Stimulated activated CD4-positive, alpha-beta T cell treated with anti-CD3 and anti-CD28 coated beads, Interleukin-1b, Interleukin-23, amount 100 ng/mL, for 24 hours (primary cell): ENCODE measurements at regions not wholly inside any gene's neighbourhood (a gene's known extent, or its start where the extent isn't known, plus 50 kb on each side); places are given as distances from the start of the nearest gene placed in this dataset.
"Not testable (repeated sequence)": the region's sequence is repeated elsewhere in the genome, so short reads cannot be mapped to it uniquely, and the experiment has no call there.

Experiments used
- DNase-seq, 4 experiments: peaks; one replicate each; pipeline ENCODE4 v3.0.0-alpha.2; 2020; ENCODE audit warnings: low read depth in 4 of 4, low spot score in 1 of 4

DNA sequence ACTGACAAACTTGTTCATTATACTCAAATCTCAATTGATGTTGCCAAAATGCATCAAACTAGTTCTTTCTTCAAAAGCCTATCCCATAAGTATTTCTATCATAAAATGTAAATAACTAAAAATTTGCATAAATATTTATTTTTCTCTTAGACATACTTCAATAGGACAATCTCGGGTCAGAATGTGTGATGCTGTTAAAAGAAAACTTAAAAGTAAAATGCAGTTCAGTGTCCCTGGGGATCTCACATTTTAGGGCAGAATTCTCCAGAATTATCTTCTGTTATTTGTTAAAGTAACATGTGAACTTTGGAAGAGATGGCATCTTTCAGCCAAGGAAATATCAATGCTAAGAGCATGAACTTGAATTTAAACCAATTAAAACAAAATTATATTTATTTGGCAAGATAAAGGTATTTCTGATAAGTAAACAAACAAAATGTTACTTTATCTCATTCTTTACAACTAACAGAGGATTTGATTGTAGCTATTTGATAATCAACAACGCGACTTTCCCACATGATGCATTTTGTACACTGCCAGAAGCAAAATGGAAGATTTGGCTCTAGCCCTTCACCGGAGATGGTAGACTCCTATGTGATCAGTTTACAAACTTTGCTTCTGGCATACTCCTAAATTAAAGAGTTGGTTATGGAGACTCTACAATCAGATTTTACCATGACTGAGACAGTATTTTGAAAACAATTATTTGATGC, 169.5 kb upstream of the EDNRB start:
- DNase-seq = no peak

GRCh38 chr13:78085434-78086225, 167.0 kb upstream of the EDNRB start:
- DNase-seq = no peak

DNA sequence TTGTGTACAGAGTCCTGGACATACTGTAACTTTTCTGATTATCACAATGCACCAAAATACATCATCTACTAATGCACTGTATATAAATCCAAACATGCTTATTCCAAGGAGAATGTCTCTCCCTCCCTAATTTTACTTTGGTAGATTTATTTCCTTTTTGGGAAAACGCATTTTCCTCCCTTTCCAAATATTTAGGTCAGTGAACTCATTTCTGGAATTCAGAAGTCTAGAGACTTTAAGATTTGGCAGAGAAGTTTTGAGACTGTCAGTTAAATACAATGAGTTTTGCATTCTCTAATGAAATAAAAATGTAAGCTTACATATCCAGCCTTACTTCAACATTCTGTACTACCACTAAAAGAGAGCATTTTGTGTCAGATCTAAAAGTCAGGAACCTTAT, 165.8 kb upstream of the EDNRB start:
- DNase-seq = no peak

- no peak for DNase-seq
Observed at GRCh38 chr13:78078168-78078567, 159.5 kb upstream of the EDNRB start.

GRCh38 chr13:78067290-78067689, 148.7 kb upstream of the EDNRB start:
- DNase-seq = no peak

GRCh38 chr13:78065141-78065540, 146.5 kb upstream of the EDNRB start:
- DNase-seq = no peak

- DNase-seq = no peak
Observed at GRCh38 chr13:78061806-78062205, 143.2 kb upstream of the EDNRB start.

GRCh38 chr13:78060966-78061365, 142.3 kb upstream of the EDNRB start:
- no peak for DNase-seq

DNA sequence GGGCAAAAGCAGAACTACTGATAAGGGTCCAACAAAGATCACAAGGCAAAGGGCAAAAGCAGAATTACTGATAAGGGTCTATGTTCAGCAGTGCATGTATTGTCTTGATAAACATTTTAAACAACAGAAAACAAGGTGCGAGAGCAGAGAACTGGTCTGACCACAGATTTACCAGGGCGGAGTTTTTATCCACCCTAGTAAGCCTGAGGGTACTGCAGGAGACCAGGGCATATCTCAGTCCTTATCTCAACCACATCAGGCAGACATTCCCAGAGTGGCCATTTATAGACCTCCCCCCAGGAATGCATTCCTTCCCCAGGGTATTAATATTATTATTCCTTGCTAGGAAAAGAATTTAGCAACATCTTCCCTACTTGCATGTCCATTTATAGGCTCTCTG, 138.2 kb upstream of the EDNRB start:
- DNase-seq = not testable (repeated sequence)

- DNase-seq = no peak
Observed at GRCh38 chr13:78054157-78054556, 135.5 kb upstream of the EDNRB start.

DNA sequence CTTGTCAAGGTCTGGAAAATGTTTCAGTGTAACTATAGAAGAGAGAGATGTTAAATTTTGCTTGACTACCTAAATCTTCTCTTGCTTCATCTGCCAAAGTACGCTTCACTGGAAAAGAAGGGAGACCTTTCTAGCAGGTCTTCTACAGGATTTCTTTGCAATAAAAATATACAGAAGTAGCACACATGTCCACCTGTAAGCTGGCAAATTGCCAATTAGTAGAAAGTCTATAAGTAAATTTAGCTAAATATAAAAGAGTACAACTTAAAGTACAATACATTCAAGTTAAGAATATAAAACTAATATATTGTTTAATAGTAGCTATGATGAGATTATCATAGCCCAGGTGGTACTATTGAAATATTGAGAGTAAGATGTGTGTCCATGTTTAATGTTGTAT, 128.5 kb upstream of the EDNRB start:
- no peak for DNase-seq

GRCh38 chr13:78046331-78046730, 127.7 kb upstream of the EDNRB start:
- DNase-seq = no peak

DNA sequence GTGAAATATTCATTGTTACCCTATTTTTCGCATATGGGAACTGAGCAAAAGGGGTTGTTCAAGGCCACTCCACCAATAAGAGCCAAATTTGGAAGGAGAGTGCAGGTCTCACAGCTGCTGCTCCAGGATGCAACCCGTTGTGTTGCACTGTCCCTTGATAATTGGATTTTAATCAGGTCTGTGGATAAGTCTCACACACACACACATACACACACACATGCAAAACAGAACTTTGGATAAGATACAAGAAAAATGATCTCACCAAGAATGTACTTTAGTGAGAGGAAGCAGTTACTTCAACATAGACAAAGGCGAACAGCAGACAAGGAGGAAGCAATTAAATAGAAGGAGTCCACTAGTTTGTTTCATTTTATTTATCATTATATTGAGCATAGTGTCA, 127.3 kb upstream of the EDNRB start:
- no peak for DNase-seq

GRCh38 chr13:78041366-78041765, 122.7 kb upstream of the EDNRB start:
- DNase-seq = not testable (repeated sequence)

- DNase-seq = no peak
Observed at GRCh38 chr13:78040205-78040830, 121.7 kb upstream of the EDNRB start.

- no peak for DNase-seq
Observed at GRCh38 chr13:78036841-78037240, 118.2 kb upstream of the EDNRB start.

GRCh38 chr13:78035500-78035899, 116.9 kb upstream of the EDNRB start:
- no peak for DNase-seq

DNA sequence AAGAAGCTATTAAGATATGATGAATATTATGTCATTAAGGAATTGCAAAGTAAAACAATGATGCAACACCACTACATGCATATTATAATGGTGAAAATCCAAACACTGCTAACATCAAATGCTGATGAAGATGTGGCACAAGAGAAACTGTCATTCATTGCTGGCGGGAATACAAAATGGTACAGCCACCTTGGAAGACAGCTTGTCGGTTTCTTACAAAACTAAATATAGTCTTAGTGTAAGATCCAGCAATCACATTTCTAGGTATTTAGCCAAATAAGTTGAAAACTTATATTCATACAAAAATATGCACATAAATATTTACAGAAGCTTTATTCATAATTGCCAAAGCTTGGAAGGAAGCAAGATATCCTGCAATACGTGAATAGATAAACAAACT, 114.9 kb upstream of the EDNRB start:
- no peak for DNase-seq

DNA sequence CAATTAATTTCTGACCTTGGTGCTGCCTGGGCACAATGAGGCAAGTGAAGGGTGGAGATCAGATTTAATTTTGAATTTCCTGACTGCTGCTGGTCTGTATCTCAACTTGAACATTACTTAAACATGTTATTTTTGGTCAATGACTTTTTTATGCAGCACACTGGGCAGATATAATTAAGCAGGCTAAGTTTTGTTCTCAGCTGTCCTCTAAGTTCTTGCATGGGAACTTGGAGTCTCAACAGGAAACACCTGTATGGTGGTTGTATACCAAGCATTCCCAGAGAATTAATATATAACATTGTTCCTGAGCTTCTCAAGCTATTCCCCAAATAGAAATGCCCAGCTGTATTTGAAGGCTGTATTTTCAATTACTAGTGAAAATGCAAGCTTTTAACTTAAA, 113.5 kb upstream of the EDNRB start:
- no peak for DNase-seq

DNA sequence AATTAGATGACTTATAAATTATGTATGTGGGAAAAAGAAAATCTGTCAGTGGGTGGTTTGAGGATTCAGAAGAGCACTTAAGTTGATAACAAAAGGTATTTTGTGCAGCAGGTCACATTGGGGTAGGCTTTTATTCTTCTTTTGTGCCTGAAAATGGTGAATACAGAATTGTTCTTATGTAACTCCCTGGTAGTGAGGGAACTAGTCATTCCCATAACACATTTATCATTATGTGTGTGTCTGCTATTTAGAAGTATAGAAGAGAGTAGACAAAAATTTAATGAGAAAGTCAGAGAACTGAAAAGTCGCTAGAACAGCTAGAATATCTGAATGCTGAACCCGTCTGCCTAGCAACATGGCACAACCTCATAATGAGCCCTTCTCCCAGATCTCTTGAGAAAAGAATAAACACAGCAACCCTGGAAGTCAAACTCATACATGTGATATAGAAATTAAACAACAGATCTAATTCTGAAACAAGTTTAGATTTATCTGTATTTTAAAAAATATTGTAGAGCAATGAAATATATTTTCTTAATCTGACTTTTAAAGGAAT, 111.8 kb upstream of the EDNRB start:
- no peak for DNase-seq

GRCh38 chr13:78029901-78030300, 111.3 kb upstream of the EDNRB start:
- DNase-seq = no peak

- DNase-seq = no peak
Observed at GRCh38 chr13:78028960-78029359, 110.3 kb upstream of the EDNRB start.
